ENCODE measurements at regions not wholly inside any gene's neighbourhood (a gene's known extent, or its start where the extent isn't known, plus 50 kb on each side); places are given as distances from the start of the nearest gene placed in this dataset.
A peak's percentile ranks its signal among the peaks of the same experiment; 100 is the strongest.

GRCh38 chr12:45102818-45103217 is 51.9 kb upstream of the DBX2 start:
- no peak for DNase-seq

DNA sequence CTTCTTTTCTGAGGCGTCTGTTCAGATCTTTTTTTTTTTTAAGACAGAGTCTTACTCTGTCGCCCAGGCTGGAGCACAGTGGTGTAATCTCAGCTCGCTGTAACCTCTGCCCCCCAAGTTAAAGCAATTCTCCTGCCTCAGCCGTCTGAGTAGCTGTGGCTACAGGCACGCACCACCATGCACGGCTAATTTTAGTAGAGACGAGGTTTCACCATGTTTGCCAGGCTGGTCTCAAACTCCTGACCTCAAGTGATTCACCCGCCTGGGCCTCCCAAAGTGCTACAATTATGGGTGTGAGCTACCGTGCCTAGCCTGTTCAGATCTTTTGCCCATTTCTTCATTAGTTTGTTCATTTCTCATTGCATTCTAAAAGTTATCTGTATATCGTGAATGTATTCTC is 55.1 kb upstream of the DBX2 start:
- DNase-seq = no peak

DNA sequence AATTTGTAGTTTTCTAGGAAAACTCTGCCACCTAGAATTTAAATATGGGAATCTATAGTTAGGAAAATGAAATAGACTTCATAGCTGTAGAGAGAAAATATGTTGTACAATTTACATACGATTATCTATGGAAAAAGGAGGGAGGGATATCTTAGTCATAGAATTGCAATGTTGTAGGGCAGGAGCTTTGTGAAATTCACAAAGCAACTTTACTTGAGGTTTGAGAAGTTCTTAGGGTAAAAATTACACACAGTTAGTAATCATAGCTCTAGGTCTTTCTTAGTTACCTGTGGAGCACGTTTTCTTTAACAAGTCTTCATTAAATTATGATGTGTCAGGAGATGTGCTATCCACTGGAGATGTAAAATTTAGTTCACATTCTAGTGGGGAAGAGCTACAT is 61.4 kb upstream of the DBX2 start:
- no peak for DNase-seq

DNA sequence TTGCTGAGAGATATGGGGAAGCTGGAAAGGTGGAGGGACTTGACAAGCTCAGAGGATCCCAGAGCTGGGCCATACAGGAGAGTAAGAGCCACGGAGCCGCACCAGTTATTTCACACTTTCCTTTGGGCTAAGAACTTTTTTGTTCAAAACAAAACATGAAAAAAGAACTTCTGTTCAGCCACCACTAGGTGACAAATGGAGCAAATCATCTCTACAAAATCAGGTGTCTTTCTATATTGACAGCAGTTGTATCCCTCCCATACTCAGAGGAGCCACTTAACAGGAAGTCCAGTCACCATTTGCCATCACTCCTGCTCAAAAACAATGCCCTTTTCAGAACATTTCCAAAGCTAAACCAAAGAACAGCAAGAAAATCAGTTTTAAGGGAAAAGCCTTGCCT is 70.3 kb upstream of the DBX2 start:
- DNase-seq = no peak

DNA sequence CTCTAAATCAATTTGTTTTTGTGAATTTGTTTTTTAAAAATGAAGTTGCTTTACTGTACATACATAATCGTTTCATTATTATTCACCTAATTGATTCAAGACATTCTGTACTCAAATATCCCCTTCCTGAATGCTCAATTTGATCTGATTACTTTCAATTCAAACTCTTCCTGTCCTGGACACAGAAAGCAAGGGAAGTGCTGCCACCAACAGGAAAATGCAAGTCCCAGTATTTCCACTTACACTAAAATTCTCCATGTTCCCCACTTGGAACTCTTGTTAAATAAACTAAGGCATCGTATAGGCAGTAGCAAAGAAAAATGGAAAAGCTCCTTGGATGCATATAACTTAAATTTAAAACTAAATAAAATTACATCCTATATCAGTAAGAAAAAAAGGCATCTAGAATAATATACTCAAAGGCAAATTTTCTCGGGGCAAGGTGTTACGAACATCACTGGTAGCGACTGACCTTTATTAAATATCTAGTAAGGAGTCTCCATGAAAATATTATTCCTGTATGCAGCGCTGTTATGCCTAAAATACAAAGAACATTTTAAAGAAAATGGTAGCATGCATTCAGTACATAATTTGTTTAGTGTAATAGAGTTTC is 72.0 kb upstream of the DBX2 start:
- no peak for DNase-seq

- DNase-seq = no peak
These were observed 73.7 kb upstream of the DBX2 start for GRCh38 chr12:45124485-45125155.

DNA sequence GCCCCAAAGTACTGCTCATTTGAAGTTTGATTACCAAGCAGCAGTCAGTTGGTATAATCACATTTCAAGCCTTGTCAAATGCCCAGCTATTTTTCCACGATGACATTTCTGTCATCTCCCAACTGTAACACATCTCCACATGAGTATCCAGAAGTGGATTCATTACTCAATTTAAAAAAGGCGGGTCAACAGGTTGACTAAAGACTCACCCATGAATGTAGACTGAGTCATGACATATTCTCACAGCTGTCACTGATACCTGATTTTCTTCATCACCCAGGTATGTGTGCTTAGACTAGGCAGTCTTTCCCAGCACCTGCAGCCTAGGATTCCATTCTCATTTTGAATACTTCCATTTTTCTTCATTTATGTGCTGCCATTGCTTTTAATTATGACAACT is 75.1 kb upstream of the DBX2 start:
- no peak for DNase-seq

DNA sequence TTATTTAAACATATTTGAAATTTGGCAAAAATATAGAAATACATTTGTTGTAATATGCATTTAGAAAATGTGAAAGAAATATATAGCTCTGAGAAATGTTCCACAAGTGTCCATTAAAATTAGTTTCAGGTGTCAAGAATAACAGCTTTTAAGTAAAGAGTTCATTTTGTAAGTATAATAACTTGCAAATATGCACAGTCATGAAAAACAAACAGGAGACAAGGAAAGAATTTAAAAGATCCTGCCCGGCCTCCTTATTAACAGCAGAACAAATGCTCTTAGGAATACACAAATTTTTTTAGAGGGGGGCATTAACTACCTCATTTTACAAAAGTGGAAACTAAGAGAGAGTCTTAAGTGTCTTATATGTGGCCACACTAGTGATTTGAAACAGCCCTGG is 77.7 kb upstream of the DBX2 start:
- no peak for DNase-seq

GRCh38 chr12:45130881-45131281 is 80.0 kb upstream of the DBX2 start:
- DNase-seq = peak; percentile 1

- DNase-seq = no peak
These were observed 80.6 kb upstream of the DBX2 start for GRCh38 chr12:45131506-45131905.

DNA sequence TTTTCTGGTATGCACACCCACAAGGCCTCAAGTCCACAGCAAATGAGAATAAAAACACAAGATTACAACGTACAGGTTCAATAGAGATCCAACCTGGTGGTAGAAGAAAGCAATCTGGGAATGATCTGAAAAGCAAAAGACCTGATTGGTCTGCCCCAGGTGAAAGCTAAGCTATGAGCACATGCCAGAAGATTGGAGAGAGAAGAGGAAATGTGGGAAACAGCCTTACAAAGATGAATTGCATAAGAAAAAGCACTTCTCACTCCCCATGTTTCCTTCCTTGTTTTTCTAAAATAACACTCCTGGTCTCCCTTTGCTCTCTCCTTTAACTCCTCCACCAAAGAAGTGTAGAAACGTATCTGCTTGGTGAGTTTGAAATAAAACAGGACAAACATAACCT is 77.3 kb upstream of the ANO6 start:
- DNase-seq = no peak

- DNase-seq = no peak
These were observed 67.9 kb upstream of the ANO6 start for GRCh38 chr12:45148006-45148405.

DNA sequence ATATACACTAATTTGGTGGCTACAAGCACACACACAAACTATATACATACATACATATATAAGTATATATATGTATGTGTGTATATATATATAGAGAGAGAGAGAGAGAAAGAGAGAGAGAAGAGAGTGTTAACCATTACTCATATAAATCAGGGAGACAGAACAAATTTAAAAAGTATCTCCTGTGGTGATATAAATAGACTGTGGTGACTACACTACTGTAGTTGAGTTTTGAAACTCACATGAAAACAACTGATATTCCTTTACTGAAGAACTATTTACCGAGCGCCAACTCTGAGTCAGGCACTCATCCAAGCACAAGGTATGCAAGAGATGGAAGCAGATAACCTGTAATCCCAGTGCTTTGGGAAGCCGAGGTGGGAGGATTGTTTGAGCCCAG is 67.3 kb upstream of the ANO6 start:
- DNase-seq = no peak

DNA sequence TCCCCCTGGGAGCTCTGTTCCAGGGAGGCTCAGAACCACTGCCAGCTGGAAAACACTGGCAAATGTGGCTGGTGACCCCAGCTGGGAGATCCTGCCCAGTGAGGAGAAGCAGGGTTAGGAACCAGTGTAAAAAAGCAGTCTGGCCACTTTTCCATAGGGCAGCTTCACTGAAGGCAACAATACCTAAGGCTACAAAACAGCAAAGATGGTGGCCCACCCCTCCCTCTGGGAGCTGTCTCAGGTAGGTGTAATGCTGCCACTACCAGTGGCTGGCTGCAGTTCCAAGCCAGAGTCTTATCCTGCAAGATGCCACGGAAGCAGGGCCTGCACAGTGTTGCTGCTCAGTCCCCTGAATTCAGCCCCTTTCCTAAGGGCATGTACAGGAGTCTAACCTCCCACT is 50.6 kb upstream of the ANO6 start:
- no peak for DNase-seq

DNA sequence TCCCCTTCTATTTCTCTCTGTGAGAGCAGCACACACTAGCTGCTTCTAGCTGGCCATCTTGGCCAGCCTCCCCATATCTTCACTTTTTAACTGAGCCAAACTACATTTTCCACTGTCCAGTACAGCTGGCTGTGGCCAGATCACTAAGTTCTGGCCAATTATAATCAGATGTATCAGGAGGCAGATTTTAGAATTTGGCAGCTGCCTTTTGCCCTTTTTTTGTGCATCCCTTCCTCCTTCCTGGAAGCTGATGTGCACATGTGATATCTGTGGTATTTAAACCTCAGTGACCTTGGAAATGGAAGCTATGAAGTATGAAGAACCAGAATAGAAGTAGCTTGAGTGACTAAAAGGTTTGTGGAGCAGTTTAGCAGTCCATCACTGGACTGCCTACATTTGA is 49.8 kb upstream of the ANO6 start:
- no peak for DNase-seq
